SK-N-SH (cell line): ENCODE measurements at regions not wholly inside any gene's neighbourhood (a gene's known extent, or its start where the extent isn't known, plus 50 kb on each side); places are given as distances from the start of the nearest gene placed in this dataset.

Experiments used
- CTCF ChIP-seq: fragments of 200-600 bp; sonication (generic); IDR thresholded peaks from 2 replicates; pipeline ENCODE4 v1.6.1; 2017; ENCODE audit warnings: antibody characterized with exemption, mild to moderate bottlenecking, moderate library complexity
- EP300 ChIP-seq, 2 experiments: IDR thresholded peaks; 2 replicates each; pipeline versions ENCODE4 v1.4.0 to v1.6.1; 2012; ENCODE audit warnings: borderline replicate concordance in 1 of 2, low read depth in 1 of 2, low read length in 1 of 2
- FOXJ3 ChIP-seq: sonication (generic); formaldehyde crosslinking; IDR thresholded peaks from 2 replicates; pipeline ENCODE4 v1.5.1; 2020; ENCODE audit warnings: mild to moderate bottlenecking, missing genetic modification reagents
- MXI1 ChIP-seq: IDR thresholded peaks from 2 replicates; pipeline ENCODE4 v1.6.1; 2012; ENCODE audit warnings: mild to moderate bottlenecking, low read depth, low read length, improper control_type of control experiment
- RXRA ChIP-seq: IDR thresholded peaks from 2 replicates; pipeline ENCODE4 v1.4.0; 2012; ENCODE audit warnings: low read depth, mild to moderate bottlenecking, borderline replicate concordance
- SIN3A ChIP-seq: IDR thresholded peaks from 2 replicates; pipeline ENCODE4 v1.6.1; 2012; ENCODE audit warnings: low read depth, mild to moderate bottlenecking, low read length, moderate library complexity, borderline replicate concordance
- TF ChIP-seq, protein P1 (sequence below): fragments of 150-350 bp; IDR thresholded peaks from 2 replicates; pipeline ENCODE4 v1.6.1; 2017; ENCODE audit warnings: antibody characterized with exemption, low read length, low read depth, borderline replicate concordance
- TF ChIP-seq, protein P2 (sequence below): IDR thresholded peaks from 2 replicates; pipeline ENCODE4 v1.6.1; 2012; ENCODE audit warnings: mild to moderate bottlenecking, low read depth, low read length, moderate library complexity
- TF ChIP-seq, protein P3 (sequence below): IDR thresholded peaks from 2 replicates; pipeline ENCODE4 v1.4.0; 2012; ENCODE audit warnings: low read depth, borderline replicate concordance
- TF ChIP-seq, protein P4 (sequence below): IDR thresholded peaks from 2 replicates; pipeline ENCODE4 v1.4.0; 2012; ENCODE audit warnings: low read depth

GRCh38 chr1:81010126-81010525 is 790.6 kb upstream of the ADGRL2 start:
- TF ChIP-seq, protein P1, sequence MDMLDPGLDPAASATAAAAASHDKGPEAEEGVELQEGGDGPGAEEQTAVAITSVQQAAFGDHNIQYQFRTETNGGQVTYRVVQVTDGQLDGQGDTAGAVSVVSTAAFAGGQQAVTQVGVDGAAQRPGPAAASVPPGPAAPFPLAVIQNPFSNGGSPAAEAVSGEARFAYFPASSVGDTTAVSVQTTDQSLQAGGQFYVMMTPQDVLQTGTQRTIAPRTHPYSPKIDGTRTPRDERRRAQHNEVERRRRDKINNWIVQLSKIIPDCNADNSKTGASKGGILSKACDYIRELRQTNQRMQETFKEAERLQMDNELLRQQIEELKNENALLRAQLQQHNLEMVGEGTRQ = no peak
- TF ChIP-seq RXRA (no peak), CTCF (no peak), FOXJ3 (no peak), SIN3A (no peak), MXI1 (no peak), EP300 (IDR thresholded peaks at IDR 0.05; ENCODE audit: borderline replicate concordance in 1 of 2, low read depth in 1 of 2, low read length in 1 of 2) (no peak)
- TF ChIP-seq, protein P2, sequence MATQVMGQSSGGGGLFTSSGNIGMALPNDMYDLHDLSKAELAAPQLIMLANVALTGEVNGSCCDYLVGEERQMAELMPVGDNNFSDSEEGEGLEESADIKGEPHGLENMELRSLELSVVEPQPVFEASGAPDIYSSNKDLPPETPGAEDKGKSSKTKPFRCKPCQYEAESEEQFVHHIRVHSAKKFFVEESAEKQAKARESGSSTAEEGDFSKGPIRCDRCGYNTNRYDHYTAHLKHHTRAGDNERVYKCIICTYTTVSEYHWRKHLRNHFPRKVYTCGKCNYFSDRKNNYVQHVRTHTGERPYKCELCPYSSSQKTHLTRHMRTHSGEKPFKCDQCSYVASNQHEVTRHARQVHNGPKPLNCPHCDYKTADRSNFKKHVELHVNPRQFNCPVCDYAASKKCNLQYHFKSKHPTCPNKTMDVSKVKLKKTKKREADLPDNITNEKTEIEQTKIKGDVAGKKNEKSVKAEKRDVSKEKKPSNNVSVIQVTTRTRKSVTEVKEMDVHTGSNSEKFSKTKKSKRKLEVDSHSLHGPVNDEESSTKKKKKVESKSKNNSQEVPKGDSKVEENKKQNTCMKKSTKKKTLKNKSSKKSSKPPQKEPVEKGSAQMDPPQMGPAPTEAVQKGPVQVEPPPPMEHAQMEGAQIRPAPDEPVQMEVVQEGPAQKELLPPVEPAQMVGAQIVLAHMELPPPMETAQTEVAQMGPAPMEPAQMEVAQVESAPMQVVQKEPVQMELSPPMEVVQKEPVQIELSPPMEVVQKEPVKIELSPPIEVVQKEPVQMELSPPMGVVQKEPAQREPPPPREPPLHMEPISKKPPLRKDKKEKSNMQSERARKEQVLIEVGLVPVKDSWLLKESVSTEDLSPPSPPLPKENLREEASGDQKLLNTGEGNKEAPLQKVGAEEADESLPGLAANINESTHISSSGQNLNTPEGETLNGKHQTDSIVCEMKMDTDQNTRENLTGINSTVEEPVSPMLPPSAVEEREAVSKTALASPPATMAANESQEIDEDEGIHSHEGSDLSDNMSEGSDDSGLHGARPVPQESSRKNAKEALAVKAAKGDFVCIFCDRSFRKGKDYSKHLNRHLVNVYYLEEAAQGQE = no peak
- TF ChIP-seq, protein P3, sequence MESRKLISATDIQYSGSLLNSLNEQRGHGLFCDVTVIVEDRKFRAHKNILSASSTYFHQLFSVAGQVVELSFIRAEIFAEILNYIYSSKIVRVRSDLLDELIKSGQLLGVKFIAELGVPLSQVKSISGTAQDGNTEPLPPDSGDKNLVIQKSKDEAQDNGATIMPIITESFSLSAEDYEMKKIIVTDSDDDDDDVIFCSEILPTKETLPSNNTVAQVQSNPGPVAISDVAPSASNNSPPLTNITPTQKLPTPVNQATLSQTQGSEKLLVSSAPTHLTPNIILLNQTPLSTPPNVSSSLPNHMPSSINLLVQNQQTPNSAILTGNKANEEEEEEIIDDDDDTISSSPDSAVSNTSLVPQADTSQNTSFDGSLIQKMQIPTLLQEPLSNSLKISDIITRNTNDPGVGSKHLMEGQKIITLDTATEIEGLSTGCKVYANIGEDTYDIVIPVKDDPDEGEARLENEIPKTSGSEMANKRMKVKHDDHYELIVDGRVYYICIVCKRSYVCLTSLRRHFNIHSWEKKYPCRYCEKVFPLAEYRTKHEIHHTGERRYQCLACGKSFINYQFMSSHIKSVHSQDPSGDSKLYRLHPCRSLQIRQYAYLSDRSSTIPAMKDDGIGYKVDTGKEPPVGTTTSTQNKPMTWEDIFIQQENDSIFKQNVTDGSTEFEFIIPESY = no peak
- TF ChIP-seq, protein P4, sequence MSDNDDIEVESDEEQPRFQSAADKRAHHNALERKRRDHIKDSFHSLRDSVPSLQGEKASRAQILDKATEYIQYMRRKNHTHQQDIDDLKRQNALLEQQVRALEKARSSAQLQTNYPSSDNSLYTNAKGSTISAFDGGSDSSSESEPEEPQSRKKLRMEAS = no peak
